ENCODE measurements at regions not wholly inside any gene's neighbourhood (a gene's known extent, or its start where the extent isn't known, plus 50 kb on each side); places are given as distances from the start of the nearest gene placed in this dataset.
"Not testable (repeated sequence)": the region's sequence is repeated elsewhere in the genome, so short reads cannot be mapped to it uniquely, and the experiment has no call there.

- peak; percentile 69 for DNase-seq
Measured at GRCh38 chr1:198935306-198935921, 296.6 kb downstream of the PTPRC start.

DNA sequence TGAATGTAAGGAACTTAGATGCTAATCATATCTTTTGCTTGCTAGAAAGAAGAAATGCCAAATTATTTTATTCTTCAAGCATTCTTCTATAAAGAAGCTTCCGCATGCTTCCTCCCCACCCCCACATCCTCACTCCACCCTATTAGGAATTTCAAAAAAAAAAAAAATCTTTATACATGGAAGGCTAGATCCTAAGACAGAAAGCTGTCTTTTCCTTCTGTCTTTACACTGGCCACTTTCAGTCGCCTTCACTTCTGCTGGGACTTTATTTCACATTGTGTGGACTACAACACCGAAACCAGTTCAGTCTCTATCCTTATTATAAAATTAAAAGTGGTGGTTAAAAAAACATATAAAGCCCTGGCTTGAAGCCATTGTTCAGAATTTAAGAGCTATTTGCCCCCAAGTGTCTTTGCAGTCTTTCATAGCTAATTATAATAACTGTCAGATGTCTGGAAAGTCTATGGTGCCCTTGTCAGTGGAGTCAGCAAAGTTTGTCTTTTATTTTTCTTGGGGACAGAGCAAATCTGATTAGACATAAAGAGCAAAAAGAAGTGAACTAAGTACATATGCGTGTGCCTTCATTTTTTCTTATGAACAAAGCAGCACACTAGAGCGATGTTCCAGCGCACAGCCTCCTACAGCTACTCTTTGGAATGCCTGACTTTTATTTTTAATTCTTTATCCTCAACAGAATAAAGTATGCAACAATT lies 297.7 kb downstream of the PTPRC start:
- no peak for DNase-seq

DNA sequence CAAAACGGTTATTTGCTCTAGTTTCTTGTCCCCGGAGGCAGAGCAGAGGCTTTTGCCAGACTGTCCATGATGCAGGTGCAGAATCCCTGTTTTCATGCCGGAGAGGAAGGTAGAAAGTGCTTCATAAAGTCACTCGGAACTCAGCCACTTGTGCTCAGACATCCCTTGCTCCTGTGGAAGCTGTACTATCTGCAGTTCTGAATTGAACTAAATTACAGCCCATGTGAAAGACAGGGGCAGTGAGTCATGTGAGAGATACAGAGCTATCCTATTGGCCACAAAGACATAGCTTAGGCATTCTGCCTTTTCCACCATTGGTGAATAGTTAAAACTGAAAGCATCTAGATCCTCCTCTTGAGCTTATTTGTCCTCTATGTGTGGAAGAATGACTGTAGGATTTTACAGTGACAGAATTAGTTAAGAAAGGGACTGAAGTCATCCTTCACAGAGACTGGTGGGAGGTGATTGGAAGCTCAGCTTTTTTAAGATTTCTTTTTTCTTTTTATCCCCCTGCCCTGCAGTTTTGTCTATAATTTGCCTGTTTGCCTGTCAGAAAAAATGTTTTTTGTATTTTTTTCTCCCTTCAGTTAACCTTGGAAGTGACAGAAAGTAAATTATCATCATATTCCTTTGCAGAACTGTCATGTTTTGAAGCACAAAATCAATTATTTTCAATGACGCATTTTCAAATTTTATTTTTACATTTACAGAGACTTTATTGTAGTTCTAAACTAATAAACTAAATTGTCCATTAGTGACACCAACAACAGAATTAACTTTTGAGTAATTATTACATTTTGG lies 298.6 kb downstream of the PTPRC start:
- peak; percentile 90 for DNase-seq

GRCh38 chr1:198939286-198939685 lies 300.4 kb downstream of the PTPRC start:
- no peak for DNase-seq

- DNase-seq = no peak
Measured at GRCh38 chr1:198939956-198940355, 301.1 kb downstream of the PTPRC start.

DNA sequence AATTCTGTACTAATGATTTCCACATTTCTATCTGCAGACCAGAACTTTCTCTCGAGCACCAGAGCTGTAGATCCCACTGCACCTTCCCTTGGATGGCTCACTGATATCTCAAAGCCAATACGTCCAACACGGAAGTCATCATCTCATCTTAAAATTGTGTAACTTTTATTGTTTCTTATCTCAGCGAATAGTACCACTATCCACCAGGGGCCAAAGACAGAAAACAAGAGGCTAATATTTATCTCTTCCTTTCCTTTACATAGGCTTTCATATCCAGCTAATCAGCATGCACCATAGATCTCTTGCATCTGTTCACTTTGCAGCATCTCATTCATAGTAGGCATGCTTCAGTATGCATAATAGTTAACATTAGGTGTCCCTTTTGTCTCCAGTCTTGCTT lies 303.6 kb downstream of the PTPRC start:
- DNase-seq = no peak

GRCh38 chr1:198943484-198944187 lies 304.8 kb downstream of the PTPRC start:
- no peak for DNase-seq

GRCh38 chr1:198947456-198947855 lies 308.6 kb downstream of the PTPRC start:
- DNase-seq = no peak

- no peak for DNase-seq
Measured at GRCh38 chr1:198948895-198949659, 310.2 kb downstream of the PTPRC start.

DNA sequence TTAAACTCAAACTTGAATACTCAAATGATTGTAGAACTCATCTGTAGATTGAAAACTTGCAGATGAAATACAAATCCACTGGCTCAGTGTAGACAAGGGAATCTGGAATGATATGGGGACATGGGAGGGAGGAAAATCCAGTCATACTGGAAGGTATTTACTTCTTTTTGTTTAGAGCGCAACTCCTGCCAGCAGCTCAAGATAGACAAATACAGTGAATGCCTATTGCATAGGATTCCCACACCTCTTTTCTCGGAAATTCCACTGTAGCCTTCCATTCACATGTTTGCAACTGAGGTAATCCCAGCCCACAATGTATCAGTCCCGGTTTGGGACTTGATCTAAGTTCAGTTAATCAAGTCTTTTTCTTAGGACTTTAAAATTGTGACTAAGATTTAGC lies 311.2 kb downstream of the PTPRC start:
- no peak for DNase-seq

- no peak for DNase-seq
Measured at GRCh38 chr1:198955085-198955484, 316.2 kb downstream of the PTPRC start.

GRCh38 chr1:198957044-198957443 lies 318.2 kb downstream of the PTPRC start:
- no peak for DNase-seq

- DNase-seq = peak; percentile 27
Measured at GRCh38 chr1:198959032-198959431, 320.2 kb downstream of the PTPRC start.

DNA sequence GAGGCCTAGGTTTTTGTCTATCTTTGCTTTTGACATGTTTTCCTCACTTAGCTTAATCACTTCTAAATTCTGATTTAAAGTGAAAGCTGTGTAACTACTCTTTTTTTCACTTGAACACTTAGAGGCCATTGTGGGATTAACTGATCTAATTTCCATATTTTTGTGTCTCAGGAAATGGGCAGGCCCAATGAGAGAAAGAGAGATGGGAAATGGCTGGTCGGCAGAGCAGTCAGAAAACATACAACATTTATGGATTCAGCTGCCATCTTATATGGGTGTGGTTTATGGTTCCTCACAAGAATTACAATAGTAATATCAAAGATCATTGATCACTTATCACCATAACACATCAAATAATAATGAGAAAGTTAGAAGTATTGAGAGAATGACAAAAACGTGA lies 320.8 kb downstream of the PTPRC start:
- no peak for DNase-seq

- DNase-seq = not testable (repeated sequence)
Measured at GRCh38 chr1:198963796-198964195, 325.0 kb downstream of the PTPRC start.

- no peak for DNase-seq
Measured at GRCh38 chr1:198966519-198966918, 327.7 kb downstream of the PTPRC start.

GRCh38 chr1:198967566-198967965 lies 328.7 kb downstream of the PTPRC start:
- no peak for DNase-seq

GRCh38 chr1:198968866-198969265 lies 330.0 kb downstream of the PTPRC start:
- no peak for DNase-seq

GRCh38 chr1:198969981-198970380 lies 331.1 kb downstream of the PTPRC start:
- DNase-seq = no peak

DNA sequence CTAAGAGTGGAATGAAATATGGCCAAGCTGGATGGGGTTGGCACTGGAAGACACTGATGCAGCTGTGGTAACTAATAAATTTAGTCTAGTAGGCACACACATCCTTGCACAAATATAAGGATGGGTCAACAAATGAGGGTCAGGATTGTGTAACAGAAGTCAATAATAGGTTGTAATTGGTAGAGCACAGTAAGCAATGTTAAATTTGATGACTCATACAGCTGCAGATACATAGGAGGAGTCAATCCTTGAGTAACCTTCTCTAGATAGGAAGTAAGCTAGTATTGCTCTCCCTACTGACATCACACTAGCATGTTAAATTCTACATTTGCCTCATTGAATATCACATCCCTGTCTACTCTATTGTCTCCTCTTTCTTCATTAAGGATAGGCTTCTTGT lies 332.1 kb downstream of the PTPRC start:
- no peak for DNase-seq

- DNase-seq = peak; percentile 39
Measured at GRCh38 chr1:198977909-198978308, 339.1 kb downstream of the PTPRC start.

DNA sequence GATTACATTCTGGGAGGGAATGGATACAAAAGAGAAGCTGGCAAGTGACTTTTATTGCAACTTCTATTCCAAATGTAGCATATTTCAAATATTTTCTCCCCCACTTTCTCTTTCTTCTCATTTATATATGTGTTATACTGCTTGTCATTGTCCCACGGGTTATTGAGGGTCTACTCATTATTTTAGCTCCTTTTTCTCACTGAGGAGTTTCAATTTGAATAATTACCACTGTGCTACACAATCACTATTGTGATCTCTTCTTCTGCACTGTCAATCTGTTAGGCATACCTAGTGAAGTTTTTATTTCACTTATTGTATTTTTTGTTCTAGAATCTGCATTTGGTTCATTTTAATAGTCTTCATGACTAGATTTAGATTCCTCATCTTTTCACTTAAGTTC lies 339.7 kb downstream of the PTPRC start:
- peak; percentile 54 for DNase-seq

GRCh38 chr1:198986036-198986435 lies 347.2 kb downstream of the PTPRC start:
- DNase-seq = no peak

Data from activated CD4-positive, alpha-beta T cell treated with anti-CD3 and anti-CD28 coated beads, Interleukin-2, amount 50 U/mL, for 16 hours (primary cell).